OCI-LY3 (cell line): ENCODE measurements at regions not wholly inside any gene's neighbourhood (a gene's known extent, or its start where the extent isn't known, plus 50 kb on each side); places are given as distances from the start of the nearest gene placed in this dataset.

Source experiments
- EZH2phosphoT487 ChIP-seq: fragments of 200-600 bp; shearing (Covaris generic); IDR thresholded peaks from 2 replicates; pipeline ENCODE4 v1.6.1; 2018; ENCODE audit warnings: antibody characterized with exemption, mixed run types, low read depth
- TF ChIP-seq, protein P1 (sequence below): fragments of 200-600, 300-600 bp; sonication (generic); IDR thresholded peaks from 2 replicates; pipeline ENCODE4 v1.5.1; 2014; ENCODE audit warnings: antibody characterized with exemption, low read length, low read depth

- TF ChIP-seq, protein P1, sequence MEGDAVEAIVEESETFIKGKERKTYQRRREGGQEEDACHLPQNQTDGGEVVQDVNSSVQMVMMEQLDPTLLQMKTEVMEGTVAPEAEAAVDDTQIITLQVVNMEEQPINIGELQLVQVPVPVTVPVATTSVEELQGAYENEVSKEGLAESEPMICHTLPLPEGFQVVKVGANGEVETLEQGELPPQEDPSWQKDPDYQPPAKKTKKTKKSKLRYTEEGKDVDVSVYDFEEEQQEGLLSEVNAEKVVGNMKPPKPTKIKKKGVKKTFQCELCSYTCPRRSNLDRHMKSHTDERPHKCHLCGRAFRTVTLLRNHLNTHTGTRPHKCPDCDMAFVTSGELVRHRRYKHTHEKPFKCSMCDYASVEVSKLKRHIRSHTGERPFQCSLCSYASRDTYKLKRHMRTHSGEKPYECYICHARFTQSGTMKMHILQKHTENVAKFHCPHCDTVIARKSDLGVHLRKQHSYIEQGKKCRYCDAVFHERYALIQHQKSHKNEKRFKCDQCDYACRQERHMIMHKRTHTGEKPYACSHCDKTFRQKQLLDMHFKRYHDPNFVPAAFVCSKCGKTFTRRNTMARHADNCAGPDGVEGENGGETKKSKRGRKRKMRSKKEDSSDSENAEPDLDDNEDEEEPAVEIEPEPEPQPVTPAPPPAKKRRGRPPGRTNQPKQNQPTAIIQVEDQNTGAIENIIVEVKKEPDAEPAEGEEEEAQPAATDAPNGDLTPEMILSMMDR: no peak
- TF ChIP-seq EZH2phosphoT487: no peak
Measured at GRCh38 chr6:27061235-27061993, 186.1 kb upstream of the PRSS16 start.
